CD14-positive monocyte (primary cell): ENCODE measurements at regions not wholly inside any gene's neighbourhood (a gene's known extent, or its start where the extent isn't known, plus 50 kb on each side); places are given as distances from the start of the nearest gene placed in this dataset.

Source experiments
- DNase-seq, 3 donors: peaks; one replicate each; pipeline ENCODE4 v3.0.0-alpha.2; 2011 to 2022
- H2AFZ ChIP-seq: 2 replicates; pipeline ENCODE4 v1.6.0; 2012; ENCODE audit warnings: mild to moderate bottlenecking, low read depth, low read length, inconsistent platforms; ENCODE audit not compliant: insufficient read depth, poor library complexity, severe bottlenecking
- H3K27ac ChIP-seq, 2 donors: 1 replicate in 1 of 2; 2 replicates in 1 of 2; pipeline ENCODE4 v1.5.1; 2012 to 2013; ENCODE audit warnings: low read length in 2 of 2, control low read depth in 1 of 2, inconsistent platforms in 1 of 2, low read depth in 1 of 2, mild to moderate bottlenecking in 1 of 2
- H3K27me3 ChIP-seq, 2 donors: one replicate each; pipeline versions ENCODE4 v1.6.0 to v1.6.1; 2011 to 2013; ENCODE audit warnings: low read length in 2 of 2; ENCODE audit not compliant: control insufficient read depth in 2 of 2, insufficient read depth in 2 of 2
- H3K36me3 ChIP-seq, 2 donors: replicated peaks in 1 of 2; 1 replicate in 1 of 2; 2 replicates in 1 of 2; pipeline versions ENCODE4 v1.5.1 to v1.6.1; 2012 to 2013; ENCODE audit warnings: low read length in 2 of 2, control low read depth in 1 of 2, inconsistent platforms in 1 of 2, mild to moderate bottlenecking in 1 of 2; ENCODE audit not compliant: insufficient read depth in 2 of 2, control insufficient read depth in 1 of 2
- H3K4me1 ChIP-seq, 2 donors: 1 replicate in 1 of 2; 2 replicates in 1 of 2; pipeline versions ENCODE4 v1.5.1 to v1.6.1; 2012 to 2013; ENCODE audit warnings: low read length in 2 of 2, control low read depth in 1 of 2, inconsistent platforms in 1 of 2, mild to moderate bottlenecking in 1 of 2, moderate library complexity in 1 of 2; ENCODE audit not compliant: insufficient read depth in 2 of 2, control insufficient read depth in 1 of 2
- H3K4me2 ChIP-seq: replicated peaks from 2 replicates; pipeline ENCODE3; 2012; ENCODE audit warnings: low read length, moderate library complexity, mild to moderate bottlenecking; ENCODE audit not compliant: poor library complexity, severe bottlenecking; ENCODE audit errors: extremely low read depth
- H3K4me3 ChIP-seq, 3 experiments: fragments of 200-600 bp in 1 of 3; sonication (generic) in 1 of 3; replicated peaks in 1 of 3; 1 replicate in 2 of 3; 2 replicates in 1 of 3; pipeline ENCODE4 v1.5.1; 2011 to 2013; ENCODE audit warnings: low read length in 3 of 3, mild to moderate bottlenecking in 3 of 3, control low read depth in 2 of 3, low read depth in 2 of 3, inconsistent platforms in 1 of 3, moderate library complexity in 1 of 3
- H3K79me2 ChIP-seq: 2 replicates; pipeline ENCODE4 v1.6.0; 2012; ENCODE audit warnings: mild to moderate bottlenecking, control low read depth, inconsistent platforms, low read length, moderate library complexity; ENCODE audit not compliant: insufficient read depth
- H3K9ac ChIP-seq: 2 replicates; pipeline ENCODE4 v1.6.0; 2017; ENCODE audit warnings: low read length, mild to moderate bottlenecking; ENCODE audit not compliant: insufficient read depth, poor library complexity, severe bottlenecking
- H3K9me3 ChIP-seq, 2 donors: replicated peaks in 1 of 2; 1 replicate in 1 of 2; 2 replicates in 1 of 2; pipeline versions ENCODE4 v1.5.1 to v1.6.1; 2012 to 2013; ENCODE audit warnings: low read length in 2 of 2, control low read depth in 1 of 2; ENCODE audit not compliant: control insufficient read depth in 1 of 2, insufficient read depth in 1 of 2
- H4K20me1 ChIP-seq: 2 replicates; pipeline ENCODE4 v1.6.0; 2012; ENCODE audit warnings: mild to moderate bottlenecking, low read length, control low read depth, moderate library complexity; ENCODE audit not compliant: insufficient read depth
- H3K27ac Mint-ChIP-seq, 7 donors: one replicate each; pipeline ENCODE4 v1.8.0; 2020; ENCODE audit warnings: mild to moderate bottlenecking in 7 of 7, mixed read lengths in 7 of 7, moderate library complexity in 6 of 7, inconsistent platforms in 2 of 7
- H3K27me3 Mint-ChIP-seq, 3 donors: one replicate each; pipeline ENCODE4 v1.8.0; 2021 to 2022; ENCODE audit warnings: low read depth in 3 of 3, mild to moderate bottlenecking in 3 of 3, mixed read lengths in 3 of 3, moderate library complexity in 3 of 3, inconsistent platforms in 1 of 3
- H3K36me3 Mint-ChIP-seq, 2 donors: one replicate each; pipeline ENCODE4 v1.8.0; 2020; ENCODE audit warnings: mixed read lengths in 2 of 2, inconsistent platforms in 1 of 2, mild to moderate bottlenecking in 1 of 2
- H3K4me1 Mint-ChIP-seq: one replicate; pipeline ENCODE4 v1.8.0; 2020; ENCODE audit warnings: mild to moderate bottlenecking, mixed read lengths
- H3K4me3 Mint-ChIP-seq, 2 donors: one replicate each; pipeline ENCODE4 v1.8.0; 2020; ENCODE audit warnings: mild to moderate bottlenecking in 2 of 2, mixed read lengths in 2 of 2, moderate library complexity in 1 of 2
- H3K9me3 Mint-ChIP-seq, 7 donors: one replicate each; pipeline ENCODE4 v1.8.0; 2020 to 2022; ENCODE audit warnings: mixed read lengths in 7 of 7, mild to moderate bottlenecking in 6 of 7, moderate library complexity in 6 of 7, inconsistent platforms in 2 of 7
- WGBS: methylation state at CpG from one replicate; pipeline ENCODE4 v1.1.5; 2013; ENCODE audit warnings: missing lambda C conversion rate; ENCODE audit not compliant: insufficient coverage; 5-methylcytosine and 5-hydroxymethylcytosine counted together
- intact Hi-C, 2 donors: fragments of 100-400 bp; cut with micrococcal nuclease; formaldehyde crosslinking; loops; one replicate each; pipeline versions ENCODE4 v1.15.0 to v1.15.1; 2023
- TF ChIP-seq, protein P1 (sequence below): fragments of 200-600 bp; IDR thresholded peaks from one replicate; pipeline ENCODE4 v1.8.0; 2022; ENCODE audit warnings: antibody characterized with exemption, mild to moderate bottlenecking

DNA sequence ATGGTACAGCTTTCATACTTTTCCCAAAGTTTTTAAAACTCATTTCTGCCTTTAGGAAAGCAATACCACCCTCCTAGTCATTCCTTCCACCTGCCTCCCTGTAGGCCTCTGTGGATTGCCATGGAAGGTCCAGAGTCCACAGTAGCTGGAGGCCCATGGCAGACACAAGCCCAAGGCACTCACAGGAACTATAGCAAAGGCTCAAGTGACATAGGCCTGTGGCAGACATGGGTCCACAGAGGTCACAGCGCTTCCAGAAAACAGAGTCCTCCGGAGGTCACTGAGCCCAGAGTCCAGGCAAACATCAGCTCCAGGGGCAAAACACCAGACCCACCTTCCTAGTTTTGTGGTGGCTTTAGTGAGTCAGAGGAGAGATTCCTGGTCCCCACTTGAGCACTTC is 147.6 kb upstream of the ATP6AP2 start:
- Histone ChIP-seq H3K4me2 (no peak overlapping the region), H3K9ac (no peak overlapping the region), H3K4me1 (peaks cover 11 to 14% of the 10 kb centered on the region in 2 donors), H3K36me3 (no peaks in the 10 kb centered on the region), H2AFZ (no peak overlapping the region), H3K9me3 (peaks cover 9 to 18% of the 10 kb centered on the region in 2 donors), H3K4me3 (no peak overlapping the region), H3K27ac (no peak overlapping the region), H4K20me1 (no peaks in the 10 kb centered on the region), H3K27me3 (no peaks in the 10 kb centered on the region), H3K79me2 (no peaks in the 10 kb centered on the region)
- H3K36me3 Mint-ChIP-seq = no peaks in the 10 kb centered on the region
- DNase-seq = no peak
- TF ChIP-seq, protein P1, sequence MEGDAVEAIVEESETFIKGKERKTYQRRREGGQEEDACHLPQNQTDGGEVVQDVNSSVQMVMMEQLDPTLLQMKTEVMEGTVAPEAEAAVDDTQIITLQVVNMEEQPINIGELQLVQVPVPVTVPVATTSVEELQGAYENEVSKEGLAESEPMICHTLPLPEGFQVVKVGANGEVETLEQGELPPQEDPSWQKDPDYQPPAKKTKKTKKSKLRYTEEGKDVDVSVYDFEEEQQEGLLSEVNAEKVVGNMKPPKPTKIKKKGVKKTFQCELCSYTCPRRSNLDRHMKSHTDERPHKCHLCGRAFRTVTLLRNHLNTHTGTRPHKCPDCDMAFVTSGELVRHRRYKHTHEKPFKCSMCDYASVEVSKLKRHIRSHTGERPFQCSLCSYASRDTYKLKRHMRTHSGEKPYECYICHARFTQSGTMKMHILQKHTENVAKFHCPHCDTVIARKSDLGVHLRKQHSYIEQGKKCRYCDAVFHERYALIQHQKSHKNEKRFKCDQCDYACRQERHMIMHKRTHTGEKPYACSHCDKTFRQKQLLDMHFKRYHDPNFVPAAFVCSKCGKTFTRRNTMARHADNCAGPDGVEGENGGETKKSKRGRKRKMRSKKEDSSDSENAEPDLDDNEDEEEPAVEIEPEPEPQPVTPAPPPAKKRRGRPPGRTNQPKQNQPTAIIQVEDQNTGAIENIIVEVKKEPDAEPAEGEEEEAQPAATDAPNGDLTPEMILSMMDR = no peak
- no peak overlapping the region for H3K27ac Mint-ChIP-seq
- H3K4me3 Mint-ChIP-seq = no peak overlapping the region
- H3K9me3 Mint-ChIP-seq = peaks cover 15 to 51% (median 28%) of the 10 kb centered on the region in 7 donors
- peaks cover 0 to 3% (median 0%) of the 10 kb centered on the region in 3 donors for H3K27me3 Mint-ChIP-seq
- WGBS = no CpG with 5 or more reads among the region's 2 CpGs
- H3K4me1 Mint-ChIP-seq = peaks cover 11% of the 10 kb centered on the region
- intact Hi-C loops = loop anchor here in 1 of 2 donors (10.0 kb wide), 1 partner anchor 48 kb away; no protein-coding TSS in a partner anchor

DNA sequence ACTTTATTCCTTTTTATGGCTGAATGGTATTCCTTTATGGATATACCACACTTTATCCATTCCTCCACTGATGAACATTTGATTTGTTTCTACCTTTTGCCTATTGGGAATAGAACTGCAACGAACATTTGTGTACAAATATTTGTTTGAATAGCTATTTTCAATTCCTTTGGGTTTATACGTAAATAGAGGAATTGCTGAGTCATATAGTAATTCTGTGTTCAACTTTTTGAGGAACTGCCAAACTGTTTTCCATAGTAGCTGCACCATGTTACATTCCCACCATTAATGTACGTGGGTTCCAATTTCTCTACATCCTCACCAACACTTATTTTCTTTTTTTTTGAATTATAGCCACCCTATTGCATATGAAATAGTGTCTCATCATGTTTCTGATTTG is 156.5 kb upstream of the ATP6AP2 start:
- Histone ChIP-seq H3K4me1 (peaks cover 13 to 21% of the 10 kb centered on the region in 2 donors), H3K79me2 (no peaks in the 10 kb centered on the region), H3K9me3 (peaks cover 8 to 14% of the 10 kb centered on the region in 2 donors), H3K4me2 (no peak overlapping the region), H3K27ac (no peak overlapping the region), H3K9ac (no peak overlapping the region), H2AFZ (no peak overlapping the region), H3K36me3 (no peaks in the 10 kb centered on the region), H3K27me3 (no peaks in the 10 kb centered on the region), H4K20me1 (no peaks in the 10 kb centered on the region), H3K4me3 (no peak overlapping the region)
- H3K36me3 Mint-ChIP-seq = no peaks in the 10 kb centered on the region
- H3K9me3 Mint-ChIP-seq = peaks cover 3 to 23% (median 7%) of the 10 kb centered on the region in 7 donors
- H3K4me1 Mint-ChIP-seq = peaks cover 11% of the 10 kb centered on the region
- intact Hi-C loops = no loop called here
- H3K27ac Mint-ChIP-seq = no peak overlapping the region
- peaks cover 0 to 3% (median 2%) of the 10 kb centered on the region in 3 donors for H3K27me3 Mint-ChIP-seq
- TF ChIP-seq, protein P1 = no peak
- no CpG with 5 or more reads among the region's 3 CpGs for WGBS
- no peak overlapping the region for H3K4me3 Mint-ChIP-seq
- DNase-seq = peak in 1 of 3 donors; percentile 12
